GM12892 (cell line): ENCODE measurements at regions not wholly inside any gene's neighbourhood (a gene's known extent, or its start where the extent isn't known, plus 50 kb on each side); places are given as distances from the start of the nearest gene placed in this dataset.

Source experiments
- POLR2A ChIP-seq: IDR thresholded peaks from 2 replicates; pipeline ENCODE4 v1.6.1; 2011; ENCODE audit warnings: low read depth, low read length, control low read depth
- POLR2AphosphoS5 ChIP-seq: IDR thresholded peaks from 2 replicates; pipeline ENCODE4 v1.6.1; 2011; ENCODE audit warnings: low read depth, low read length, control low read depth

DNA sequence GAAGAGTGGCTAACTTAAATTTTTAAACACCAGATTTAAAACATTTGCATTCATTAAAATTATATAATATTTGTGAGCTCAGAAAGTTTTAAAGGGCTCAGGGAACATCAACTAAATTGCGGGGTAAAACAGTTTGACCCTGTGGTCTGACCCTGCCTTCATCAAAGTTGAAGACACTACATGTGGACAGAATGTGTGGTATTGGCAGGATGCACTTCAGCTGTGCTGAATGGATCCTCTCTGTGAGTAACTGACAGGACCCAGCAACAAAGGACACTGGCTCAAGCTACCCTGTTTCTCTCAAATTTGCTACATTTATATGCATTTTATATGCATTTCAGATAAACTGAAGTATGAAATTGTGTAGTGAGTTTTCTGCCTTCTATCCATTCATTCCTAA, 288.5 kb downstream of the ZNF608 start:
- TF ChIP-seq POLR2AphosphoS5, result no peak
- no peak for TF ChIP-seq POLR2A
